Glutamatergic neuron (in vitro differentiated cells): ENCODE measurements at regions not wholly inside any gene's neighbourhood (a gene's known extent, or its start where the extent isn't known, plus 50 kb on each side); places are given as distances from the start of the nearest gene placed in this dataset.
A peak's percentile ranks its signal among the peaks of the same experiment; 100 is the strongest.

Source experiments
- DNase-seq: peaks from one replicate; pipeline ENCODE4 v3.0.0; 2022
- H3K27ac Mint-ChIP-seq: one replicate; pipeline ENCODE4 v1.8.0; 2020; ENCODE audit warnings: mild to moderate bottlenecking, mixed read lengths, inconsistent platforms; ENCODE audit not compliant: unreplicated experiment
- H3K27me3 Mint-ChIP-seq: one replicate; pipeline ENCODE4 v1.8.0; 2020; ENCODE audit warnings: mild to moderate bottlenecking, moderate library complexity, mixed read lengths, inconsistent platforms; ENCODE audit not compliant: unreplicated experiment
- H3K36me3 Mint-ChIP-seq: one replicate; pipeline ENCODE4 v1.8.0; 2020; ENCODE audit warnings: mild to moderate bottlenecking, mixed read lengths, inconsistent platforms; ENCODE audit not compliant: unreplicated experiment
- H3K4me1 Mint-ChIP-seq: one replicate; pipeline ENCODE4 v1.8.0; 2020; ENCODE audit warnings: mild to moderate bottlenecking, low read depth, mixed read lengths, inconsistent platforms; ENCODE audit not compliant: unreplicated experiment
- H3K4me3 Mint-ChIP-seq: one replicate; pipeline ENCODE4 v1.8.0; 2020; ENCODE audit warnings: mild to moderate bottlenecking, mixed read lengths, inconsistent platforms; ENCODE audit not compliant: unreplicated experiment
- H3K9me3 Mint-ChIP-seq: one replicate; pipeline ENCODE4 v1.8.0; 2020; ENCODE audit warnings: mild to moderate bottlenecking, moderate library complexity, mixed read lengths, inconsistent platforms; ENCODE audit not compliant: unreplicated experiment
- TF ChIP-seq, protein P1 (sequence below): fragments of 200-600 bp; sonication (generic); IDR thresholded peaks from one replicate; pipeline ENCODE4 v1.5.0; 2021; ENCODE audit not compliant: partially characterized antibody, unreplicated experiment

DNA sequence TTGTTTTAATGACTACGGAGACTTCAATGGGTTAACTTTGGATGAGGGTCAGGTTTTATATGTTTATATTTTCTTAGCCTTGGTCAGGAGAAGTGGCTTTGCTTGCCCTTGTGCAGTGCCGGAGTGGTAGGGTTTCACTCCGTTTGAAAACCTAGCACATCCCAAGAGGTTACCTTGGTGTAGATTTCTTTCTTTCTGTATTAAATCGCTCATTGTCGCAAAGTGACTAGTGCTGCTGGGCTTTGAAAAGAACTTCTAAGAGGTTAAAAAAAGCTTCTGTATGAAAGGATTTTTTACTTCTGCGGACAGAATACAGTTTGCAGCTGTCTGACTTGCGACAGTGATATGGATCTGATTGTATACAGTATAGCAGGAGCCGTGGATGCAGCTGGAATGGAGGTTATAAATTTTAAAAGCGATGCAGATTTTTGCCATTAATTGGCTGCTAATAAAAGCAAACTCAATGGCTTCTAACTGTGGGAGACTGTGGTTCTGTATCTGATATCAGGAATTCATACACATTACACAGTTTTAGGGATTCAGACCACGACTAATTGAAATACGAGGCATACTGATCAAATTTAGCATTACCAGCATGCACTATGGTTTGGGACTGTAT, 340.9 kb upstream of the PITX2 start:
- no peak overlapping the region for H3K27ac Mint-ChIP-seq
- H3K9me3 Mint-ChIP-seq, result no peaks in the 10 kb centered on the region
- TF ChIP-seq, protein P1, sequence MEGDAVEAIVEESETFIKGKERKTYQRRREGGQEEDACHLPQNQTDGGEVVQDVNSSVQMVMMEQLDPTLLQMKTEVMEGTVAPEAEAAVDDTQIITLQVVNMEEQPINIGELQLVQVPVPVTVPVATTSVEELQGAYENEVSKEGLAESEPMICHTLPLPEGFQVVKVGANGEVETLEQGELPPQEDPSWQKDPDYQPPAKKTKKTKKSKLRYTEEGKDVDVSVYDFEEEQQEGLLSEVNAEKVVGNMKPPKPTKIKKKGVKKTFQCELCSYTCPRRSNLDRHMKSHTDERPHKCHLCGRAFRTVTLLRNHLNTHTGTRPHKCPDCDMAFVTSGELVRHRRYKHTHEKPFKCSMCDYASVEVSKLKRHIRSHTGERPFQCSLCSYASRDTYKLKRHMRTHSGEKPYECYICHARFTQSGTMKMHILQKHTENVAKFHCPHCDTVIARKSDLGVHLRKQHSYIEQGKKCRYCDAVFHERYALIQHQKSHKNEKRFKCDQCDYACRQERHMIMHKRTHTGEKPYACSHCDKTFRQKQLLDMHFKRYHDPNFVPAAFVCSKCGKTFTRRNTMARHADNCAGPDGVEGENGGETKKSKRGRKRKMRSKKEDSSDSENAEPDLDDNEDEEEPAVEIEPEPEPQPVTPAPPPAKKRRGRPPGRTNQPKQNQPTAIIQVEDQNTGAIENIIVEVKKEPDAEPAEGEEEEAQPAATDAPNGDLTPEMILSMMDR, result no peak
- no peaks in the 10 kb centered on the region for H3K4me1 Mint-ChIP-seq
- H3K36me3 Mint-ChIP-seq, result no peaks in the 10 kb centered on the region
- no peak overlapping the region for H3K4me3 Mint-ChIP-seq
- no peak for DNase-seq
- no peaks in the 10 kb centered on the region for H3K27me3 Mint-ChIP-seq

DNA sequence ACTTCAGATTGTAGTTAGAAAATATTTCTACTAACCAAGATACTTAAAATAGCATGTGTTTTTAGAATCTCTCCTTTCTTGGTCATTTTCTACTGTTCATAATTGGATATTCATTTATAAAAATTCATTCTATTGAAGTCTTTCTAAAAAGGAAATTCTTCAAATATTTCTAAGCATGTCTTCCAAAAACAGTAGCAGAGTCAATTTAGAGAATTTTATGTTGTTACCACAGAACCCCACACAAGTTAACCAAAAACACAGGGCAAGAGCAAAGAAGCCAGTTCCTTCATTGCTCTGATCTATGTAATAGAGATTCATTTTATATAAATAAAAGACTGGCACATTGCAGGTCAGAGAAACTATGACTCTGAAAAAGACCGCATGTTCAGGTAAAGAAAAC, 345.1 kb upstream of the PITX2 start:
- H3K4me1 Mint-ChIP-seq, result no peaks in the 10 kb centered on the region
- H3K27me3 Mint-ChIP-seq, result no peaks in the 10 kb centered on the region
- H3K9me3 Mint-ChIP-seq, result no peaks in the 10 kb centered on the region
- no peaks in the 10 kb centered on the region for H3K36me3 Mint-ChIP-seq
- TF ChIP-seq, protein P1, result no peak
- no peak for DNase-seq
- H3K27ac Mint-ChIP-seq, result no peak overlapping the region
- H3K4me3 Mint-ChIP-seq, result no peak overlapping the region

DNA sequence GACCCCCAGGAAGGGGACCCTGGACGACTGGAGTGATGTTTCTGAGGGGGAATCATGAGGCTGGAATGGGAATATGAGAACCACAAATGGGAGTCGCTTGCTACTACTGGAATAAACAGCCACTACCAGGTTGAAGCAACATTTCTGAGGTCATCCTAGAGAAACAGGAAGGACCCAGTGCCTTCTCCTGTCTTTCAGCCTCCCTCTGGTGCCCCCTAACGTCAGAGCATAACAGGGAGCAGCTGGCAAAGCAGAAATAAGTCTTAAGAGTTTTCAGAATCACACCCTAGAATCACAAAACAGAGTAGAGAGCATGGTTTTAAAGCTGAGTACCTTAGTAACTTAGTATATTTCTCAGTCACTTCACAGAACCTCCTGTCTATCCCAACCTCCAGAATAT, 347.8 kb upstream of the PITX2 start:
- Mint-ChIP-seq H3K9me3 (no peaks in the 10 kb centered on the region), H3K27ac (no peak overlapping the region), H3K4me3 (no peak overlapping the region), H3K36me3 (no peaks in the 10 kb centered on the region), H3K4me1 (no peaks in the 10 kb centered on the region), H3K27me3 (no peaks in the 10 kb centered on the region)
- DNase-seq, result peak; percentile 65
- TF ChIP-seq, protein P1, result peak; percentile 34

DNA sequence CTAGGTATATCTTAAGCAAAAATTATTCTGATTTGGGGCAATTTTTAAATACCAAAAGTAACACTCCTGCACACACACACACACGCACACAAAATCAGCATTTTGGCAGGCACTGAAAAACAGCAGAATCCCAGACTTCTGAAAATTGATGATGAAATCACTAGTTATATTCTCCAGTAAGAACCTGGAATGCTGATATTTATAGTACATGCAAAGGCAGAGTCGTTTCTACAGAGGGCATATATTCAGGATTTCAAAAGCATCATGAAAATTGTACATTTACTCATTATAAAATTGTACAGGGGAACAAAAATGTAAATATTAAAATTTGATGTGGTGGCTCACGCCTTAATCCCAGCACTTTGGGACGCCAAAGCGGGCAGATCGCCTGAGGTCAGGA, 352.5 kb upstream of the PITX2 start:
- H3K9me3 Mint-ChIP-seq, result peaks cover 1% of the 10 kb centered on the region
- TF ChIP-seq, protein P1, result no peak
- DNase-seq, result no peak
- no peaks in the 10 kb centered on the region for H3K27me3 Mint-ChIP-seq
- no peak overlapping the region for H3K4me3 Mint-ChIP-seq
- H3K36me3 Mint-ChIP-seq, result no peaks in the 10 kb centered on the region
- no peak overlapping the region for H3K27ac Mint-ChIP-seq
- no peaks in the 10 kb centered on the region for H3K4me1 Mint-ChIP-seq

DNA sequence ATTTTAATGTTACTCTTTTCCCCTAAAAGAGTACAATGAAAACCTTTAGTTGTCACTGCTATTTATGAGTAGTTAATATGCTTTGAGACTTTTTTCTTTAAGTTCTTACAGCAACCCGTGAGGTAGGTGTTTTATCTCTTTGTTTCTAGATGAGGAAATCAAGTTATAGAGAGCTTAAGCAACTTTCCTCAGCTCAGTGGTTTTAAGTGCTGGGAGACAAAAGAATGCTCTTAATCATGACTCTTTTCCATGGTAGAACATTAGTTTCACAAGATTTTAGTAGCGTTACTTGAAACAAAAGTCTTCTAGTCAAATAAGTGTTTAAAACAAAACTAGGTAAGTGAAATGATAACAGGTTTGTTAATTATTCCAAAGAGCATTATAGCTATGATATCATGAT, 354.7 kb upstream of the PITX2 start:
- Mint-ChIP-seq H3K27ac (no peak overlapping the region), H3K9me3 (peaks cover 1% of the 10 kb centered on the region), H3K4me3 (no peak overlapping the region), H3K4me1 (no peaks in the 10 kb centered on the region), H3K27me3 (no peaks in the 10 kb centered on the region), H3K36me3 (no peaks in the 10 kb centered on the region)
- TF ChIP-seq, protein P1, result no peak
- DNase-seq, result no peak
